Calu3 (cell line): ENCODE measurements at regions not wholly inside any gene's neighbourhood (a gene's known extent, or its start where the extent isn't known, plus 50 kb on each side); places are given as distances from the start of the nearest gene placed in this dataset.

ENCODE experiments used
- BruUV-seq: library from RNA; stranded (reverse); fragments of 400-500 nt; replicated peaks from 2 replicates; lab custom pipeline; 2021; lab: Mats Ljungman, UMichigan
- CTCF ChIA-PET: fragments of 300-600 bp; sonication (Branson Sonifier 250); formaldehyde crosslinking; loops from one replicate; lab custom pipeline; 2022; ENCODE audit warnings: antibody characterized with exemption; lab: Charles Lee
- DNase-seq: peaks from one replicate; pipeline ENCODE4 v3.0.0; 2022
- H3K27ac Mint-ChIP-seq: one replicate; pipeline ENCODE4 v1.8.0; 2022; ENCODE audit warnings: mixed read lengths; ENCODE audit not compliant: unreplicated experiment
- H3K27me3 Mint-ChIP-seq: one replicate; pipeline ENCODE4 v1.8.0; 2022; ENCODE audit warnings: mixed read lengths; ENCODE audit not compliant: unreplicated experiment
- H3K36me3 Mint-ChIP-seq: one replicate; pipeline ENCODE4 v1.8.0; 2022; ENCODE audit warnings: mild to moderate bottlenecking, moderate library complexity, mixed read lengths; ENCODE audit not compliant: insufficient read depth, unreplicated experiment
- H3K4me1 Mint-ChIP-seq: one replicate; pipeline ENCODE4 v1.8.0; 2022; ENCODE audit warnings: mild to moderate bottlenecking, low read depth, mixed read lengths; ENCODE audit not compliant: unreplicated experiment
- H3K4me3 Mint-ChIP-seq: one replicate; pipeline ENCODE4 v1.8.0; 2022; ENCODE audit warnings: mild to moderate bottlenecking, low read depth, moderate library complexity, mixed read lengths; ENCODE audit not compliant: unreplicated experiment
- H3K9me3 Mint-ChIP-seq: one replicate; pipeline ENCODE4 v1.8.0; 2022; ENCODE audit warnings: low read depth, mixed read lengths; ENCODE audit not compliant: unreplicated experiment
- intact Hi-C: fragments of 100-400 bp; cut with micrococcal nuclease; formaldehyde crosslinking; loops from one replicate; pipeline ENCODE4 v1.10.0; 2022; ENCODE audit not compliant: unreplicated experiment
- TF ChIP-seq, protein P1 (sequence below): fragments of 200-600 bp; IDR thresholded peaks from one replicate; pipeline ENCODE4 v1.8.0; 2022; ENCODE audit warnings: antibody characterized with exemption; ENCODE audit not compliant: unreplicated experiment

DNA sequence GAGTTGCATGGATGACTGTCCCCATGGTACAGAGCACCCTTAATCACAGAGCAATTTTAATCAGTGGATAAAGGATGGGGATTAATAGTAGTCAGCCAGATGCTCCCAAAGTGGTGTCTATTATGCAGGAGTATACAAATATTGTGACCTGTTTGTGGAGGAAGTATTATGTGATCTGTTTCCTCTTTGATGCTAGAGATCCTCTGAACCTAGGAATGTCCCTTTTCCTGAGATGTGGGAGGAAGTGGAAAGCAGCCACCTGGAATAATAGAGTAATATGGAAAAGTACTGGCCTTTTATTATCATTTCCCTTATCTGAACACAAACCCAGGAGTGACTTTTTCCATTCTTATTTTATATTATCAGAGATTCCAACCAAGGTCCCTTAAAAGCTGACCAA lies 94.2 kb upstream of the EFEMP1 start:
- intact Hi-C loops, result loop anchor here (10.0 kb wide), 1 partner anchor 117 kb away; no protein-coding TSS in a partner anchor
- DNase-seq, result no peak
- H3K27me3 Mint-ChIP-seq, result no peaks in the 10 kb centered on the region
- no peaks in the 10 kb centered on the region for H3K9me3 Mint-ChIP-seq
- H3K4me1 Mint-ChIP-seq, result no peaks in the 10 kb centered on the region
- BruUV-seq, result no TSS peak
- H3K36me3 Mint-ChIP-seq, result no peaks in the 10 kb centered on the region
- CTCF ChIA-PET, result no interaction called here
- H3K27ac Mint-ChIP-seq, result no peak overlapping the region
- TF ChIP-seq, protein P1, sequence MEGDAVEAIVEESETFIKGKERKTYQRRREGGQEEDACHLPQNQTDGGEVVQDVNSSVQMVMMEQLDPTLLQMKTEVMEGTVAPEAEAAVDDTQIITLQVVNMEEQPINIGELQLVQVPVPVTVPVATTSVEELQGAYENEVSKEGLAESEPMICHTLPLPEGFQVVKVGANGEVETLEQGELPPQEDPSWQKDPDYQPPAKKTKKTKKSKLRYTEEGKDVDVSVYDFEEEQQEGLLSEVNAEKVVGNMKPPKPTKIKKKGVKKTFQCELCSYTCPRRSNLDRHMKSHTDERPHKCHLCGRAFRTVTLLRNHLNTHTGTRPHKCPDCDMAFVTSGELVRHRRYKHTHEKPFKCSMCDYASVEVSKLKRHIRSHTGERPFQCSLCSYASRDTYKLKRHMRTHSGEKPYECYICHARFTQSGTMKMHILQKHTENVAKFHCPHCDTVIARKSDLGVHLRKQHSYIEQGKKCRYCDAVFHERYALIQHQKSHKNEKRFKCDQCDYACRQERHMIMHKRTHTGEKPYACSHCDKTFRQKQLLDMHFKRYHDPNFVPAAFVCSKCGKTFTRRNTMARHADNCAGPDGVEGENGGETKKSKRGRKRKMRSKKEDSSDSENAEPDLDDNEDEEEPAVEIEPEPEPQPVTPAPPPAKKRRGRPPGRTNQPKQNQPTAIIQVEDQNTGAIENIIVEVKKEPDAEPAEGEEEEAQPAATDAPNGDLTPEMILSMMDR, result no peak
- H3K4me3 Mint-ChIP-seq, result no peak overlapping the region

DNA sequence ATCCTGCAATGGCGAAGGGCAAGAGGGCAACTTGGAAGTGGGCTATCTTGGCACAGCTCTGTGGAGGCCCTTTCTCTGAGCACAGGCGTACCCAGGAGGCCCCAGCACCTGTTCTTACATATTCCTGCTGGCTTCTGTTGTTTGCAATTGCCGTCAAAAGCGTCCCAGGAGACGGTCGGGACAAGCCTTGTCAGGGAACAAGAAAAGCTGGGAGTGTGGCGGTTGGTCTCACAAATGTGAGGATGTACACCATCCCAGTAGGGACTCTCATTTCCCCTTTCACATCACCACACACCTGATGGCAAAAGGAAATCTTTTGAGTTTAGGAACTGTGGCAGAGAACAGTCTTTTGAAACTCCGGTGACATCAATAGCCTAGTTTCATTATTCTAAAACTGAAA lies 94.7 kb upstream of the EFEMP1 start:
- Mint-ChIP-seq H3K9me3 (no peaks in the 10 kb centered on the region), H3K27ac (no peak overlapping the region), H3K27me3 (no peaks in the 10 kb centered on the region), H3K4me1 (no peaks in the 10 kb centered on the region), H3K36me3 (no peaks in the 10 kb centered on the region), H3K4me3 (no peak overlapping the region)
- no TSS peak for BruUV-seq
- TF ChIP-seq, protein P1, result no peak
- CTCF ChIA-PET, result no interaction called here
- intact Hi-C loops, result loop anchor here (10.0 kb wide), 1 partner anchor 117 kb away; no protein-coding TSS in a partner anchor
- DNase-seq, result no peak

DNA sequence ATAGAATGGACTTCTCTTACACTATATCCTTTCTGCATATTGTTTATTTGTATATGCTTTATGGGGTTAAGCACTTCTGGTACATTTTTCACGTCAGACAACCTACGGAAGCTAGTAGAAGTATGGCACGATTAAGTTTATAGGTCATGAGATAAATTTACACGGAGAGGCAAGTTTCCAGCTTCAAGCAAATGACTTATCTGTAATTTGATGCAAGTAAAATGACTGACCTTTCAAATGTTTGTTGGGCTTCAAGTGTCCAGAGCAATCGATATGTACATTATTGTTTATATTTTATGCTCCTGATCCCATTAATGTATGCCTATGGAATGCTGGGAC lies 97.5 kb upstream of the EFEMP1 start:
- TF ChIP-seq, protein P1, result no peak
- no peak for DNase-seq
- H3K4me3 Mint-ChIP-seq, result no peak overlapping the region
- H3K4me1 Mint-ChIP-seq, result no peaks in the 10 kb centered on the region
- no TSS peak for BruUV-seq
- intact Hi-C loops, result no loop called here
- no peaks in the 10 kb centered on the region for H3K27me3 Mint-ChIP-seq
- H3K36me3 Mint-ChIP-seq, result no peaks in the 10 kb centered on the region
- H3K27ac Mint-ChIP-seq, result no peak overlapping the region
- CTCF ChIA-PET, result no interaction called here
- H3K9me3 Mint-ChIP-seq, result no peaks in the 10 kb centered on the region

DNA sequence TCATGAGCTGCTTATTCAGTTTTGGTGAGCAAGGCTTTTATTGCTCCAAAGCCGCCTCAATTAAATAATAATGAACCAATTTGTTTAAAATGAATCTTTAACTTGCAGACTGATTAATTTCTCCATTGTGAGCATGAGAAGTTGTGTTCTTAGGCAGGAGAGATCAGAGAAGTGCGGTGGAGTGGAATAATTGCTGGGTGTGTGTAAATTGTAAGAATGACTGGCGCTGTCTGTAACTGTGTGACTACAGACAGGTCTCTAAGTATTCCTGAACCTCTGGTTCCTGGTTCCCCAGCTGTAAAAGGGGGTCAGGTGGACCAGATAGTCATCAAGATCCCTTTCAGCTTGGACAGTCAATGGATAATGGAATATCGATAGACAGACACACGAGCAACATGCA lies 98.0 kb upstream of the EFEMP1 start:
- no peak overlapping the region for H3K4me3 Mint-ChIP-seq

More for the DNA sequence above, 98.0 kb upstream of the EFEMP1 start:
- no peak overlapping the region for H3K27ac Mint-ChIP-seq
- no peaks in the 10 kb centered on the region for H3K36me3 Mint-ChIP-seq
- H3K4me1 Mint-ChIP-seq, result no peaks in the 10 kb centered on the region
- H3K27me3 Mint-ChIP-seq, result no peaks in the 10 kb centered on the region
- BruUV-seq, result no TSS peak
- H3K9me3 Mint-ChIP-seq, result no peaks in the 10 kb centered on the region
- DNase-seq, result no peak
- intact Hi-C loops, result no loop called here
- TF ChIP-seq, protein P1, result no peak
- CTCF ChIA-PET, result no interaction called here
